ENCODE measurements at regions not wholly inside any gene's neighbourhood (a gene's known extent, or its start where the extent isn't known, plus 50 kb on each side); places are given as distances from the start of the nearest gene placed in this dataset.
"Not testable (repeated sequence)": the region's sequence is repeated elsewhere in the genome, so short reads cannot be mapped to it uniquely, and the experiment has no call there.

DNA sequence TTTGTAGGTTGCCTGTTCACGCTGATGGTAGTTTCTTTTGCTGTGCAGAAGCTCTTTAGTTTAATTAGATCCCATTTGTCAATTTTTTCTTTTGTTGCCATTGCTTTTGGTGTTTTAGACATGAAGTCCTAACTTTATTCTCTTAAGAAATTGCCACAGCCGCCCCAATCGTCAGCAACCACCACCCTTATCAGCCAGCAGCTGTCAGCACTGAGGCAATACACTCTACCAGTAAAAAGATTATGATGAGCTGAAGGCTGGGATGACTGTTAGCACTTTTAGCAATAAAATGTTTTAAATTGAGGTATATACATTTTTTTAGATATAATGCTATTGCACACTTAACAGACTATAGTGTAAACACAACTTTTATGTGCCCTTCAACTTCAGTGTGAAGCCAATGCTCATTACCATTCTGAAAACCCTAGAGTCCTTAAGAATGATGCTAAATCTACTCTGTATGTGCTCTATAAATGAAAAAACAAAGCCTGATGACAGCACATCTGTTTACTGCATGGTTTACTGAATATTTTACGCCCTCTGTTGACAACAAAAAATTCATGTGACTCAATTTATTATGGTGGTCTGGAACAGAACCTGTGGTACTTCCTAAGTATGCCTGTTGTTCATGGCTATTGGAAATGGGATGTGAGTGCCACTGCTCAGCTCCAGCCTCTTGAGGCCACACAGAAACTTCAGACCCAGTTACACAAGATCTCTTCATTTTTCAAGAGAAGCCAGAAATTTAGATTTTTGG, 197.4 kb downstream of the DUSP6 start:
- Histone ChIP-seq H3K27me3 (replicated peaks; ENCODE audit: control insufficient read depth, insufficient read depth, low read length) (no peaks in the 10 kb centered on the region), H3K36me3 (ENCODE audit: control insufficient read depth, insufficient read depth, low read length) (no peaks in the 10 kb centered on the region), H3K4me3 (replicated peaks; ENCODE audit: low read depth, low read length) (no peak overlapping the region)
- DNase-seq (ENCODE audit: extremely low read depth, insufficient read length): no peak
- TF ChIP-seq, protein P1, sequence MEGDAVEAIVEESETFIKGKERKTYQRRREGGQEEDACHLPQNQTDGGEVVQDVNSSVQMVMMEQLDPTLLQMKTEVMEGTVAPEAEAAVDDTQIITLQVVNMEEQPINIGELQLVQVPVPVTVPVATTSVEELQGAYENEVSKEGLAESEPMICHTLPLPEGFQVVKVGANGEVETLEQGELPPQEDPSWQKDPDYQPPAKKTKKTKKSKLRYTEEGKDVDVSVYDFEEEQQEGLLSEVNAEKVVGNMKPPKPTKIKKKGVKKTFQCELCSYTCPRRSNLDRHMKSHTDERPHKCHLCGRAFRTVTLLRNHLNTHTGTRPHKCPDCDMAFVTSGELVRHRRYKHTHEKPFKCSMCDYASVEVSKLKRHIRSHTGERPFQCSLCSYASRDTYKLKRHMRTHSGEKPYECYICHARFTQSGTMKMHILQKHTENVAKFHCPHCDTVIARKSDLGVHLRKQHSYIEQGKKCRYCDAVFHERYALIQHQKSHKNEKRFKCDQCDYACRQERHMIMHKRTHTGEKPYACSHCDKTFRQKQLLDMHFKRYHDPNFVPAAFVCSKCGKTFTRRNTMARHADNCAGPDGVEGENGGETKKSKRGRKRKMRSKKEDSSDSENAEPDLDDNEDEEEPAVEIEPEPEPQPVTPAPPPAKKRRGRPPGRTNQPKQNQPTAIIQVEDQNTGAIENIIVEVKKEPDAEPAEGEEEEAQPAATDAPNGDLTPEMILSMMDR (IDR thresholded peaks at IDR 0.05; ENCODE audit: insufficient read depth, low read length, poor library complexity, severe bottlenecking): no peak

DNA sequence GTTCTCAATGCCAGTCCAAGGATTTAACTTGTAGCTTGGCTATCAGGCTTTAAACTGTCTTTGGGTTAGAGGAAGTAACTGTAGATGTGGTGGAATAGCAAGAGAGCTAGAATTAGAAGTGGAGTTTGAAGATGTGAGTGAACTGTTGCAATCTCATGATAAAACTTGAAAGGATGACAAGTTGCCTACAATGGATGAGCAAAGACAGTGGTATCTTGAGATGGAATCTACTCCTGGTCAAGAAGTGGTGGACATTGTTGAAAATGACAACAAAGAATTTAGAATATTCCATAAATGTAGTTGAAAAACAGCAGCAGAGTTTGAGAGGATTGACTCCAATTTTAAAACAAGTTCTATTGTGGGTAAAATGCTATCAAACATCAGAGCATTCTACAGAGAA, 199.0 kb downstream of the DUSP6 start:
- no peak for DNase-seq (ENCODE audit: extremely low read depth, insufficient read length)
- no peaks in the 10 kb centered on the region for H3K27me3 ChIP-seq (replicated peaks; ENCODE audit: control insufficient read depth, insufficient read depth, low read length)
- H3K4me3 ChIP-seq (replicated peaks; ENCODE audit: low read depth, low read length): no peak overlapping the region
- TF ChIP-seq, protein P1 (IDR thresholded peaks at IDR 0.05; ENCODE audit: insufficient read depth, low read length, poor library complexity, severe bottlenecking): no peak
- no peaks in the 10 kb centered on the region for H3K36me3 ChIP-seq (ENCODE audit: control insufficient read depth, insufficient read depth, low read length)

DNA sequence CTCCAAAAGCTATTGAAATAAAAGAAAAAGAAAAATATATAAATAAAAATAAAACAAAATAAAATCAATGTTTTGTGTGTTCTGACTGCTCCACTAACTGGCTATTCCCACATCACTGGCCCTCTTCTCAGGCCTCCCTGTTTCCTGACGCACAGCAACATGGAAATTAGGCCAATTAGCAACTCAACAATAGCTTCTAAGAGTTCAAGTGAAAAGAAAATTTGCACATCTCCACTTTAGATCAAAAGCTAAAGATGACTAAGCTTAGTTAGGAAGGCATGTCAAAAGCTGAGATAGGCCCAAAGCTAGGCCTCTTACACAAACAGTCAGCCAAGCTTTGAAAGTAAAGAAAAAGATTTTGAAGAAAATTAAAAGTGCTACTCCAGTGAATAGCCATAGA, 200.8 kb downstream of the DUSP6 start:
- no peaks in the 10 kb centered on the region for H3K27me3 ChIP-seq (replicated peaks; ENCODE audit: control insufficient read depth, insufficient read depth, low read length)
- H3K4me3 ChIP-seq (replicated peaks; ENCODE audit: low read depth, low read length): no peak overlapping the region
- no peak for DNase-seq (ENCODE audit: extremely low read depth, insufficient read length)
- no peaks in the 10 kb centered on the region for H3K36me3 ChIP-seq (ENCODE audit: control insufficient read depth, insufficient read depth, low read length)
- TF ChIP-seq, protein P1 (IDR thresholded peaks at IDR 0.05; ENCODE audit: insufficient read depth, low read length, poor library complexity, severe bottlenecking): no peak

GRCh38 chr12:89150789-89151188, 201.5 kb downstream of the DUSP6 start:
- H3K36me3 ChIP-seq (ENCODE audit: control insufficient read depth, insufficient read depth, low read length): not testable (repeated sequence)

GRCh38 chr12:89140602-89141238, 211.6 kb downstream of the DUSP6 start:
- DNase-seq (ENCODE audit: extremely low read depth, insufficient read length): no peak
- H3K27me3 ChIP-seq (replicated peaks; ENCODE audit: control insufficient read depth, insufficient read depth, low read length): no peaks in the 10 kb centered on the region
- H3K36me3 ChIP-seq (ENCODE audit: control insufficient read depth, insufficient read depth, low read length): no peaks in the 10 kb centered on the region
- no peak overlapping the region for H3K4me3 ChIP-seq (replicated peaks; ENCODE audit: low read depth, low read length)
- TF ChIP-seq, protein P1 (IDR thresholded peaks at IDR 0.05; ENCODE audit: insufficient read depth, low read length, poor library complexity, severe bottlenecking): no peak

More at GRCh38 chr12:89150789-89151188, 201.5 kb downstream of the DUSP6 start:
- H3K4me3 ChIP-seq (replicated peaks; ENCODE audit: low read depth, low read length); DNase-seq (ENCODE audit: extremely low read depth, insufficient read length); H3K27me3 ChIP-seq (replicated peaks; ENCODE audit: control insufficient read depth, insufficient read depth, low read length): not testable (repeated sequence)

DNA sequence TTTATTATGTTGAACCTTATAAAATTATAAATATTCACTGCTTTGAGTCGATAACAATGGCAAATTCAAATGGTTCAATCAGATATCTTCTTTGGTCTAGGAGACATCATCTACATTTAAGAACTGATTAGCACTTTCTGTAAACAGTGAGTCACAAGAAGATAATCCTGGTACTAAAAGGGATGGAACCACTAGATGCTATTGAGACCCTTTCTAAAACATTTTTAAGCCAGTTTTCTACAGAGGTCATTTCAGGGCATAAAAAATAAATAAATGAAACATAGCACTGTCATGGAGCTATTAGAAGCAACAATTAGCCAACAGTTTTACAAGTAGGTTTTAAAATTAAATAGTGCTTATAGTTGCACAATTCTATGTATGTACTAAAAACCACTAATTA, 212.2 kb downstream of the DUSP6 start:
- TF ChIP-seq, protein P1 (IDR thresholded peaks at IDR 0.05; ENCODE audit: insufficient read depth, low read length, poor library complexity, severe bottlenecking): no peak
- DNase-seq (ENCODE audit: extremely low read depth, insufficient read length): no peak
- Histone ChIP-seq H3K4me3 (replicated peaks; ENCODE audit: low read depth, low read length) (no peak overlapping the region), H3K27me3 (replicated peaks; ENCODE audit: control insufficient read depth, insufficient read depth, low read length) (no peaks in the 10 kb centered on the region), H3K36me3 (ENCODE audit: control insufficient read depth, insufficient read depth, low read length) (no peaks in the 10 kb centered on the region)

Data from GM06990 (cell line).